Ishikawa (cell line): ENCODE measurements at regions not wholly inside any gene's neighbourhood (a gene's known extent, or its start where the extent isn't known, plus 50 kb on each side); places are given as distances from the start of the nearest gene placed in this dataset.

Experiments
- CREB1 ChIP-seq: IDR thresholded peaks from 2 replicates; pipeline ENCODE4 v1.6.1; 2012; ENCODE audit warnings: low read depth
- EGR1 ChIP-seq: IDR thresholded peaks from 2 replicates; pipeline ENCODE4 v1.6.1; 2012
- EP300 ChIP-seq: IDR thresholded peaks from 2 replicates; pipeline ENCODE4 v1.6.1; 2012; ENCODE audit warnings: borderline replicate concordance
- FOXM1 ChIP-seq: IDR thresholded peaks from 2 replicates; pipeline ENCODE4 v1.6.1; 2012; ENCODE audit warnings: low read depth, borderline replicate concordance
- NFIC ChIP-seq: IDR thresholded peaks from 2 replicates; pipeline ENCODE4 v1.6.1; 2012
- RAD21 ChIP-seq: IDR thresholded peaks from 2 replicates; pipeline ENCODE4 v1.6.1; 2012; ENCODE audit warnings: low read depth
- REST ChIP-seq: IDR thresholded peaks from 2 replicates; pipeline ENCODE4 v1.6.1; 2012; ENCODE audit warnings: low read depth, mild to moderate bottlenecking
- TEAD4 ChIP-seq: IDR thresholded peaks from 2 replicates; pipeline ENCODE4 v1.6.1; 2012
- USF1 ChIP-seq: IDR thresholded peaks from 2 replicates; pipeline ENCODE4 v1.6.1; 2012
- YY1 ChIP-seq: IDR thresholded peaks from 2 replicates; pipeline ENCODE4 v1.6.1; 2012; ENCODE audit warnings: low read depth
- ZBTB7A ChIP-seq: IDR thresholded peaks from 2 replicates; pipeline ENCODE4 v1.6.1; 2012; ENCODE audit warnings: low read depth

- TF ChIP-seq EGR1 (no peak), RAD21 (no peak), FOXM1 (no peak), CREB1 (no peak), NFIC (no peak), YY1 (no peak), USF1 (no peak), TEAD4 (no peak), EP300 (no peak), REST (no peak), ZBTB7A (no peak)
Measured at GRCh38 chr1:224879162-224879803, 50.2 kb upstream of the DNAH14 start.
